ENCODE measurements at regions not wholly inside any gene's neighbourhood (a gene's known extent, or its start where the extent isn't known, plus 50 kb on each side); places are given as distances from the start of the nearest gene placed in this dataset.

DNA sequence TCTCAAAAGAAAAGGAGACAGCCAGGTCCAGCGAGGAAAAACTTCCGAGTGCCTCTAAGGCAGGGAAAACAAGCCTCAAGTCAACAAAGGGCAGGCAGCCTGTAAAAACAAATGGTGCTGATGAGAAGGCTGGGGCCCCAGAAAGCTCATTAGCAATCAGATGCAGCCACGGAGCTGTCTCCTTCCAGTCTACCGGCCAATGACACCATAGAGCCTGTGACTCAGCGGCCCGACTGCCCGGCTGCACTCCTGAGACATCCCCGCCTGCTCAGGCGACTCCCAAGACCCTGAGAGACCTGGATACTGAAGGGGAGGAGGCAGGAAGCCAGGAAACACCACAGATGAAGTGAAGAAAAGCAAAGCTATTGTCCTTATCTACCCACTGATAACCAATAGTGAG is 120.1 kb upstream of the HDDC2 start:
- H3K4me3 Mint-ChIP-seq (ENCODE audit: unreplicated experiment) = peak overlapping the region; percentile 6
- H3K36me3 Mint-ChIP-seq (ENCODE audit: unreplicated experiment) = no peaks in the 10 kb centered on the region
- TF ChIP-seq, protein P1, sequence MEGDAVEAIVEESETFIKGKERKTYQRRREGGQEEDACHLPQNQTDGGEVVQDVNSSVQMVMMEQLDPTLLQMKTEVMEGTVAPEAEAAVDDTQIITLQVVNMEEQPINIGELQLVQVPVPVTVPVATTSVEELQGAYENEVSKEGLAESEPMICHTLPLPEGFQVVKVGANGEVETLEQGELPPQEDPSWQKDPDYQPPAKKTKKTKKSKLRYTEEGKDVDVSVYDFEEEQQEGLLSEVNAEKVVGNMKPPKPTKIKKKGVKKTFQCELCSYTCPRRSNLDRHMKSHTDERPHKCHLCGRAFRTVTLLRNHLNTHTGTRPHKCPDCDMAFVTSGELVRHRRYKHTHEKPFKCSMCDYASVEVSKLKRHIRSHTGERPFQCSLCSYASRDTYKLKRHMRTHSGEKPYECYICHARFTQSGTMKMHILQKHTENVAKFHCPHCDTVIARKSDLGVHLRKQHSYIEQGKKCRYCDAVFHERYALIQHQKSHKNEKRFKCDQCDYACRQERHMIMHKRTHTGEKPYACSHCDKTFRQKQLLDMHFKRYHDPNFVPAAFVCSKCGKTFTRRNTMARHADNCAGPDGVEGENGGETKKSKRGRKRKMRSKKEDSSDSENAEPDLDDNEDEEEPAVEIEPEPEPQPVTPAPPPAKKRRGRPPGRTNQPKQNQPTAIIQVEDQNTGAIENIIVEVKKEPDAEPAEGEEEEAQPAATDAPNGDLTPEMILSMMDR (IDR thresholded peaks at IDR 0.05; ENCODE audit: partially characterized antibody, unreplicated experiment) = no peak
- H3K27me3 Mint-ChIP-seq (ENCODE audit: unreplicated experiment) = no peaks in the 10 kb centered on the region
- peak; percentile 62 for DNase-seq
- peaks cover 6% of the 10 kb centered on the region for H3K4me1 Mint-ChIP-seq (ENCODE audit: low read depth, unreplicated experiment)
- no peaks in the 10 kb centered on the region for H3K9me3 Mint-ChIP-seq (ENCODE audit: unreplicated experiment)
- H3K27ac Mint-ChIP-seq (ENCODE audit: unreplicated experiment) = peak overlapping the region; percentile 56

DNA sequence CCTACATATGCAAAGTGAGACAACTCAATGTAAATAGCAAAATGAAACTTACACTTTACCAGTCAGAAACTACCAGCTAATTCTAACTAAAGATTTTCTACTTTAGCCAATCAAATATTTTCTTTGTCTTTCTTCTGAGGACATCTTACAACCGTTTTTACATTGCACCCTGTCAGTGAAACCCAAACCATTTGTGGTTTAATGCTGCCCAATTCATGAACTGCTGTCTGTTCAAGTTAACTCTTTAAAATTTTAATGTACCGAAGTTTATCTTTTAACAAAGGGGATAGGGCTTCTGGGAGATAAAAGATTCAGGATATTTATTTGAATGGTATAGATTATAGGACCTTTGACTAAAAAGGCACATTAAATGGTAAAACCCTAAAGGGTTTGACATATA is 121.3 kb upstream of the HDDC2 start:
- no peak overlapping the region for H3K27ac Mint-ChIP-seq (ENCODE audit: unreplicated experiment)
- H3K27me3 Mint-ChIP-seq (ENCODE audit: unreplicated experiment) = no peaks in the 10 kb centered on the region
- H3K4me1 Mint-ChIP-seq (ENCODE audit: low read depth, unreplicated experiment) = peaks cover 6% of the 10 kb centered on the region
- TF ChIP-seq, protein P1 (IDR thresholded peaks at IDR 0.05; ENCODE audit: partially characterized antibody, unreplicated experiment) = no peak
- no peaks in the 10 kb centered on the region for H3K36me3 Mint-ChIP-seq (ENCODE audit: unreplicated experiment)
- no peak overlapping the region for H3K4me3 Mint-ChIP-seq (ENCODE audit: unreplicated experiment)
- no peak for DNase-seq
- no peaks in the 10 kb centered on the region for H3K9me3 Mint-ChIP-seq (ENCODE audit: unreplicated experiment)

DNA sequence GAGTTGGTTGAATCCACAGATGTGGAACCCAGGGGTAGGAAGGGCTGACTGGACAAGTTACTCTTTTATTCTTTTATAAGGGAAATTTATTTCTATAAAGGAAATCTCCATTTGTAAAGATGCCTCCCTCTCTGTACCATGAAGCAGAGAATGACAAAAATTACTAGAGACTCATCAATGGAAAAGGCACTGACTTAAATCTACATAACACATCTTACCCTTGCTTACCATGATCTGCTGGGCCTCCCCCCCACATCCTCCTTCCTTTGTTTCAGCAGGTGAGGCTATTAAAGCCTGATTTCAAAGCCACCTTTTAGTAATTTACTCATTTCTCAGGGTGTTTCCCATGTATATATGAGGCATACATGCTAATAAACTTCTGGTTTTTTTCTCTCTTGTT is 130.2 kb upstream of the HDDC2 start:
- Mint-ChIP-seq H3K4me3 (ENCODE audit: unreplicated experiment) (no peak overlapping the region), H3K36me3 (ENCODE audit: unreplicated experiment) (no peaks in the 10 kb centered on the region), H3K9me3 (ENCODE audit: unreplicated experiment) (no peaks in the 10 kb centered on the region), H3K4me1 (ENCODE audit: low read depth, unreplicated experiment) (peaks cover 5% of the 10 kb centered on the region), H3K27ac (ENCODE audit: unreplicated experiment) (no peak overlapping the region), H3K27me3 (ENCODE audit: unreplicated experiment) (no peaks in the 10 kb centered on the region)
- DNase-seq = no peak
- TF ChIP-seq, protein P1 (IDR thresholded peaks at IDR 0.05; ENCODE audit: partially characterized antibody, unreplicated experiment) = no peak

DNA sequence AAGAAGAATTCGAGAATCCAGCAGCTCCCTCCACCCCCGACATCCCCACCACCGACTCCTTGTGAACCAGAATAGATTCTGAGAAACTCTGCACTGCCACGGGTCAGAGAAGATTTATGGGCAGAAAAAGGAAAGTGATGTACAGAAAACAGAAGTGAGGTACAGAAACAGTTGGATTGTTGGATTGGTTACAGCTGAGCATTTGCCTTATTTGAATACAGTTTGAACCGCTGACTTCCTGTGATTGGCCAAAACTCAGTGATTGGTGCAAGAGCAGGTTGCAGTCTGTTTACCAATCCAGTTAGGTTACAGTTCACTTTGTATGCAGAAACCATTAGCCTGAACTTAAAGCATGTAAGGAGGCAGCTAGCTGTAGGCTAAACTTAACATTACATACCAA is 131.2 kb upstream of the HDDC2 start:
- Mint-ChIP-seq H3K4me3 (ENCODE audit: unreplicated experiment) (no peak overlapping the region), H3K27me3 (ENCODE audit: unreplicated experiment) (peaks cover 1% of the 10 kb centered on the region), H3K9me3 (ENCODE audit: unreplicated experiment) (no peaks in the 10 kb centered on the region), H3K36me3 (ENCODE audit: unreplicated experiment) (no peaks in the 10 kb centered on the region), H3K4me1 (ENCODE audit: low read depth, unreplicated experiment) (peaks cover 5% of the 10 kb centered on the region), H3K27ac (ENCODE audit: unreplicated experiment) (no peak overlapping the region)
- no peak for DNase-seq
- TF ChIP-seq, protein P1 (IDR thresholded peaks at IDR 0.05; ENCODE audit: partially characterized antibody, unreplicated experiment) = no peak

DNA sequence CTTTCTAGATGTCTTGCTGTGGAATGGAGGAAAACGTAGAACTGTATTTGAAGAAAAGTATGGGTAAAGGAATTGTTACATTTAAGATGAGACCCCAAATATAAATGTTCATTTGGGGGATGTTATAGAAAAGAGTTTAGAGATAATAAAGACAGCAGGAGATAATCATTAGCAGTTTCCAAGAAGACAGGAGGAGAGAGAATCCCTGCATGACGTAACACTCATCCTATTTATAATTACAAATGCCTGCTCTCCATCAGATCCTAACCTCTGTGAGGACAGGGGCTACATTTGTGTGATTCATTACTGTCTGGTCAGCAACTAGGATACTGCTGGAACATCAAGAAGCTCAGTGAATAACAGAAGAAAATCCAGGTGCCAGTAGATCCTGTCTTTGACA is 133.0 kb upstream of the HDDC2 start:
- DNase-seq = no peak
- no peaks in the 10 kb centered on the region for H3K36me3 Mint-ChIP-seq (ENCODE audit: unreplicated experiment)
- H3K4me3 Mint-ChIP-seq (ENCODE audit: unreplicated experiment) = no peak overlapping the region
- TF ChIP-seq, protein P1 (IDR thresholded peaks at IDR 0.05; ENCODE audit: partially characterized antibody, unreplicated experiment) = no peak
- no peaks in the 10 kb centered on the region for H3K9me3 Mint-ChIP-seq (ENCODE audit: unreplicated experiment)
- H3K27ac Mint-ChIP-seq (ENCODE audit: unreplicated experiment) = no peak overlapping the region
- H3K4me1 Mint-ChIP-seq (ENCODE audit: low read depth, unreplicated experiment) = peaks cover 5% of the 10 kb centered on the region
- peaks cover 1% of the 10 kb centered on the region for H3K27me3 Mint-ChIP-seq (ENCODE audit: unreplicated experiment)
